Neuronal stem cell (in vitro differentiated cells): ENCODE measurements at regions not wholly inside any gene's neighbourhood (a gene's known extent, or its start where the extent isn't known, plus 50 kb on each side); places are given as distances from the start of the nearest gene placed in this dataset.
A peak's percentile ranks its signal among the peaks of the same experiment; 100 is the strongest.
"Not testable (repeated sequence)": the region's sequence is repeated elsewhere in the genome, so short reads cannot be mapped to it uniquely, and the experiment has no call there.

Experiments used
- DNase-seq: peaks from one replicate; pipeline ENCODE4 v3.0.0-alpha.2; 2013; ENCODE audit warnings: low spot score
- H2AFZ ChIP-seq: one replicate; pipeline ENCODE4 v1.6.1; 2013; ENCODE audit warnings: mild to moderate bottlenecking, low read length, inconsistent platforms
- H2AK5ac ChIP-seq: 2 replicates; pipeline ENCODE4 v1.6.1; 2013; ENCODE audit warnings: low read depth, mild to moderate bottlenecking, inconsistent platforms, low read length, moderate library complexity, mixed read lengths
- H2BK120ac ChIP-seq: 2 replicates; pipeline ENCODE4 v1.6.1; 2013; ENCODE audit warnings: low read depth, mild to moderate bottlenecking, inconsistent platforms, low read length, moderate library complexity, mixed read lengths
- H2BK12ac ChIP-seq: one replicate; pipeline ENCODE4 v1.6.1; 2013; ENCODE audit warnings: low read length, inconsistent platforms
- H2BK15ac ChIP-seq: 2 replicates; pipeline ENCODE4 v1.6.1; 2013; ENCODE audit warnings: mild to moderate bottlenecking, low read length, inconsistent platforms, mixed read lengths
- H2BK5ac ChIP-seq: one replicate; pipeline ENCODE4 v1.6.1; 2013; ENCODE audit warnings: inconsistent platforms, mild to moderate bottlenecking, low read length, moderate library complexity
- H3K14ac ChIP-seq: one replicate; pipeline ENCODE4 v1.6.1; 2013; ENCODE audit warnings: low read length, inconsistent platforms
- H3K18ac ChIP-seq: 2 replicates; pipeline ENCODE4 v1.6.1; 2013; ENCODE audit warnings: low read length, inconsistent platforms
- H3K23ac ChIP-seq: 2 replicates; pipeline ENCODE4 v1.6.1; 2013; ENCODE audit warnings: low read depth, mild to moderate bottlenecking, mixed read lengths, low read length, inconsistent platforms; ENCODE audit not compliant: poor library complexity
- H3K27ac ChIP-seq: replicated peaks from 3 replicates; pipeline ENCODE4 v1.5.1; 2013; ENCODE audit warnings: low read length, inconsistent platforms
- H3K27me3 ChIP-seq, 3 experiments: 2 replicates each; pipeline ENCODE4 v1.6.1; 2013; ENCODE audit warnings: low read length in 3 of 3, mild to moderate bottlenecking in 2 of 3, inconsistent platforms in 1 of 3, low read depth in 1 of 3, mixed read lengths in 1 of 3, moderate library complexity in 1 of 3; ENCODE audit not compliant: control insufficient read depth in 3 of 3, insufficient read depth in 3 of 3
- H3K36me3 ChIP-seq, 2 donors: replicated peaks in 1 of 2; 2 replicates each; pipeline ENCODE4 v1.6.1; 2013; ENCODE audit warnings: low read length in 2 of 2; ENCODE audit not compliant: control insufficient read depth in 2 of 2, insufficient read depth in 2 of 2
- H3K4ac ChIP-seq: 2 replicates; pipeline ENCODE4 v1.6.1; 2013; ENCODE audit warnings: inconsistent platforms, mild to moderate bottlenecking, low read length, moderate library complexity
- H3K4me1 ChIP-seq, 2 donors: 1 replicate in 1 of 2; 2 replicates in 1 of 2; pipeline ENCODE4 v1.6.1; 2013; ENCODE audit warnings: low read length in 2 of 2, low read depth in 1 of 2; ENCODE audit not compliant: control insufficient read depth in 2 of 2, insufficient read depth in 1 of 2
- H3K4me2 ChIP-seq: one replicate; pipeline ENCODE4 v1.6.1; 2013; ENCODE audit warnings: mild to moderate bottlenecking, low read length, inconsistent platforms; ENCODE audit not compliant: insufficient read depth, poor library complexity, severe bottlenecking
- H3K4me3 ChIP-seq, 2 donors: 2 replicates each; pipeline ENCODE4 v1.5.1; 2013; ENCODE audit warnings: low read length in 2 of 2, mild to moderate bottlenecking in 2 of 2, inconsistent platforms in 1 of 2, moderate library complexity in 1 of 2
- H3K79me1 ChIP-seq: one replicate; pipeline ENCODE4 v1.6.1; 2013; ENCODE audit warnings: low read depth, mild to moderate bottlenecking, inconsistent platforms, low read length, moderate library complexity
- H3K9ac ChIP-seq: one replicate; pipeline ENCODE4 v1.6.1; 2013; ENCODE audit warnings: mild to moderate bottlenecking, low read depth, low read length, inconsistent platforms; ENCODE audit not compliant: poor library complexity
- H3K9me3 ChIP-seq, 2 donors: replicated peaks in 1 of 2; 2 replicates each; pipeline versions ENCODE3 to v1.6.1; 2013; ENCODE audit warnings: low read length in 2 of 2, mild to moderate bottlenecking in 2 of 2, inconsistent platforms in 1 of 2, low read depth in 1 of 2, mixed read lengths in 1 of 2, moderate library complexity in 1 of 2; ENCODE audit not compliant: control insufficient read depth in 2 of 2, insufficient read depth in 1 of 2
- H4K8ac ChIP-seq: one replicate; pipeline ENCODE4 v1.6.1; 2013; ENCODE audit warnings: low read depth, mild to moderate bottlenecking, inconsistent platforms, low read length, moderate library complexity
- H4K91ac ChIP-seq: one replicate; pipeline ENCODE4 v1.6.1; 2013; ENCODE audit warnings: low read length, low read depth, mild to moderate bottlenecking, inconsistent platforms; ENCODE audit not compliant: poor library complexity
- WGBS, 2 donors: extraction: QIAGEN DNeasy Blood & Tissue Kit; methylation state at CpG; one replicate each; pipeline ENCODE4 v1.1.7; 2013; ENCODE audit warnings: missing lambda C conversion rate in 2 of 2, mixed read lengths in 1 of 2; ENCODE audit not compliant: insufficient read length in 2 of 2, insufficient replicate concordance in 1 of 2; ENCODE audit errors: extremely low coverage in 2 of 2; 5-methylcytosine and 5-hydroxymethylcytosine counted together

DNA sequence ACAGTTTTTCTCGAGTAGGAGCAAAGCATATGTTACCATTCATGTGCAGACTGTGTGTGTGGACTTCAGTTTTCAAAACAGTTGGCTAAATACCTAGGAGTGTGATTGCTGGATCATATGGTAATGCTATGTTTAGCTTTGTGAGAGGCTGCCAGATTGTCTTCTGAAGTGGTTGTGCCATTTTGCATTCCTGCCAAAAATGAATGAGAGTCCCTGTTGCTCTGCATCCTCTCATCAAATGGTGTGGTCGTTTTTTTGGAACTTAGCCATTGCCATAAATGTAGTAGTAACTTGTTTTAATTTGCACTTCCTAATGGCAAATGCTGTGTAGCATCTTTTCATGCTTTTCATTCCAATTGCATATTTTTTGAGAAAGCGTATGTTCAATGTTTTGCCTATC lies 77.2 kb upstream of the NDN start:
- H2BK5ac ChIP-seq = no peak overlapping the region
- H3K4me1 ChIP-seq = peaks cover 0 to 11% of the 10 kb centered on the region in 2 donors
- H2AK5ac ChIP-seq = no peak overlapping the region
- no peak overlapping the region for H2BK15ac ChIP-seq
- WGBS, 2 donors = no CpG with 5 or more reads among the region's 3 CpGs
- H2BK120ac ChIP-seq = no peak overlapping the region
- peaks cover 0 to 2% of the 10 kb centered on the region in 2 donors for H3K36me3 ChIP-seq
- peak overlapping the region in 1 of 2 donors; percentile 63 for H3K4me3 ChIP-seq
- no peak overlapping the region for H3K23ac ChIP-seq
- no peak overlapping the region for H3K27ac ChIP-seq
- H2AFZ ChIP-seq = no peak overlapping the region
- no peak overlapping the region for H3K4me2 ChIP-seq
- H3K9me3 ChIP-seq = peaks cover 14 to 39% of the 10 kb centered on the region in 2 donors
- no peak overlapping the region for H2BK12ac ChIP-seq
- no peaks in the 10 kb centered on the region for H3K79me1 ChIP-seq
- no peak overlapping the region for H4K91ac ChIP-seq
- H3K27me3 ChIP-seq = no peaks in the 10 kb centered on the region
- no peak overlapping the region for H3K4ac ChIP-seq
- no peak overlapping the region for H3K9ac ChIP-seq
- H3K14ac ChIP-seq = no peak overlapping the region
- no peak for DNase-seq
- H3K18ac ChIP-seq = no peak overlapping the region
- H4K8ac ChIP-seq = no peak overlapping the region

DNA sequence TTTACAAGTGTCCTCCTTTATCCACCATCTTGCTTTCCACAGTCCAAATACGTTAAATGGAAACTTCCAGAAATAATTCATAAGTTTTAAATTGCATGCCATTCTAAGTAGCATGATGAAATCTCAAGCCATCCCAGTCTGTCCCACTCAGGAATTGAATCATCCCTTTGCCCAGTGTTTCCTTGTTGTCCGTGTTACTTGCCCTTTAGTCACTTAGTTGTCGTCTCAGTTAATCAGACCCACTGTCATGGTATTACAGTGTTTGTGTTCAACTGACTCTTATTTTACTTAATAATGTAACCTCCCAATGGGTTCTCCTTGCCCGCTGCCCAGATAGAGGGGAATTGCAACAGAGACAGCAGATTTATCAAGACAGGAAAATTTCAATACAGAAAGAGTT lies 77.6 kb upstream of the NDN start:
- Histone ChIP-seq H2BK5ac (no peak overlapping the region), H3K18ac (no peak overlapping the region), H3K4ac (no peak overlapping the region), H2BK120ac (no peak overlapping the region), H2AFZ (no peak overlapping the region), H4K8ac (no peak overlapping the region), H3K14ac (no peak overlapping the region), H3K9me3 (peaks cover 14 to 41% of the 10 kb centered on the region in 2 donors), H3K27ac (no peak overlapping the region), H2AK5ac (no peak overlapping the region), H3K4me2 (no peak overlapping the region), H3K36me3 (peaks cover 0 to 3% of the 10 kb centered on the region in 2 donors), H3K4me1 (peaks cover 0 to 11% of the 10 kb centered on the region in 2 donors), H2BK15ac (no peak overlapping the region), H3K4me3 (no peak overlapping the region), H3K23ac (no peak overlapping the region), H3K9ac (no peak overlapping the region), H2BK12ac (no peak overlapping the region), H4K91ac (no peak overlapping the region), H3K79me1 (no peaks in the 10 kb centered on the region), H3K27me3 (no peaks in the 10 kb centered on the region)
- DNase-seq = no peak
- no CpG with 5 or more reads among the region's 4 CpGs for WGBS, 2 donors

DNA sequence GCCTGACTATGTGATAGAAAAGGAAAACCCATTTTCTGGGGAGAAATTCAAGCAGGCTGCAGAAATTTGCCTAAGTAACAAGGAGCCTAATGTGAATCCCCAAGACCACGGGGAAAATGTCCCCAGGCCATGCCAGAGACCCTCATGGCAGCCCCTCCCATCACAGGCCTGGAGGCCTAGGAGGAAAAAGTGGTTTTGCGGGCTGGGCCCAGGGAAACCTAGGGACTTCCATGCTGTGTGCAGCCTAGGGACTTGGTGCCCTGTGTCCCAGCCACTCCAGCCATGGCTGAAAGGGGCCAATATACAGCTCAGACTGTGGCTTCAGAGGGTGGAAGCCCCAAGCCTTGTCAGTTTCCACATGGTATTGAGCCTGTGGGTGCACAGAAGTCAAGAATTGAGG lies 79.7 kb upstream of the NDN start:
- not testable (repeated sequence) for H3K36me3 ChIP-seq, DNase-seq, H2AK5ac ChIP-seq, H4K91ac ChIP-seq, H3K79me1 ChIP-seq, H3K4ac ChIP-seq, H3K14ac ChIP-seq, H3K4me2 ChIP-seq, H2BK120ac ChIP-seq, H3K23ac ChIP-seq, H2BK5ac ChIP-seq, H3K27me3 ChIP-seq, H3K4me3 ChIP-seq, H4K8ac ChIP-seq, H3K4me1 ChIP-seq, H3K27ac ChIP-seq, H2BK12ac ChIP-seq, H3K9ac ChIP-seq, H2BK15ac ChIP-seq, H2AFZ ChIP-seq, H3K18ac ChIP-seq
- H3K9me3 ChIP-seq = peaks cover 12 to 52% of the 10 kb centered on the region in 2 donors
- WGBS, 2 donors = no CpG with 5 or more reads among the region's 2 CpGs

DNA sequence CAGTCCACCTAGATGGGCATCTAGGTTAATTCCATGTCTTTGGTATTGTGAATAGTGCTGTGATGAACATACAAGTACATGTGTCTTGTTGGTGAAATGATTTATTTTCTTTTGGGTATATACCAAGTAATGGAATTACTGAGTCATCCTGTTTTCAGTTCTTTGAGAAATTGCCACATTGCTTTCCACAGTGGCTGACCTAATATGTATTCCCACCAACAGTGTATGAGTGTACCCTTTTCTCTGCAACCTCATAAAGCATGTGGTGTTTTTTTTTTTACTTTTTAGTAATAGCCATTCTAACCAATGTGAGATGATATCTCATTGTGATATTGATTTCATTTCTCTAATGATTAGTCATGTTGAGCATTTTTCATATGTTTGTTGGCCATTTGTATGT lies 86.0 kb upstream of the NDN start:
- H3K9me3 ChIP-seq = peaks cover 2 to 39% of the 10 kb centered on the region in 2 donors
- H3K4ac ChIP-seq = no peak overlapping the region
- no peak overlapping the region for H2AFZ ChIP-seq
- no peak overlapping the region for H4K91ac ChIP-seq
- no peak overlapping the region for H3K18ac ChIP-seq
- H4K8ac ChIP-seq = no peak overlapping the region
- H2BK15ac ChIP-seq = no peak overlapping the region
- H2AK5ac ChIP-seq = no peak overlapping the region
- H3K14ac ChIP-seq = no peak overlapping the region
- H3K79me1 ChIP-seq = no peaks in the 10 kb centered on the region
- H2BK120ac ChIP-seq = no peak overlapping the region
- no peak overlapping the region for H2BK5ac ChIP-seq
- no peak overlapping the region for H3K4me2 ChIP-seq
- H3K4me3 ChIP-seq = no peak overlapping the region
- H3K4me1 ChIP-seq = no peaks in the 10 kb centered on the region
- no peaks in the 10 kb centered on the region for H3K27me3 ChIP-seq
- peaks cover 0 to 3% of the 10 kb centered on the region in 2 donors for H3K36me3 ChIP-seq
- H2BK12ac ChIP-seq = no peak overlapping the region
- DNase-seq = no peak
- H3K9ac ChIP-seq = no peak overlapping the region
- no peak overlapping the region for H3K23ac ChIP-seq
- H3K27ac ChIP-seq = no peak overlapping the region
